Hepatocyte (in vitro differentiated cells): ENCODE measurements at regions not wholly inside any gene's neighbourhood (a gene's known extent, or its start where the extent isn't known, plus 50 kb on each side); places are given as distances from the start of the nearest gene placed in this dataset.
A peak's percentile ranks its signal among the peaks of the same experiment; 100 is the strongest.
"Not testable (repeated sequence)": the region's sequence is repeated elsewhere in the genome, so short reads cannot be mapped to it uniquely, and the experiment has no call there.

Source experiments
- DNase-seq: peaks from one replicate; pipeline ENCODE4 v3.0.0-alpha.2; 2016; ENCODE audit warnings: low spot score
- H2AFZ ChIP-seq: fragments of 200-600 bp; sonication (generic); 2 replicates; pipeline ENCODE4 v1.6.0; 2016; ENCODE audit warnings: antibody characterized with exemption, mild to moderate bottlenecking
- H3K27ac ChIP-seq: fragments of 200-600 bp; sonication (generic); 2 replicates; pipeline ENCODE4 v1.5.1; 2016; ENCODE audit warnings: mild to moderate bottlenecking
- H3K27me3 ChIP-seq: fragments of 200-600 bp; sonication (generic); 2 replicates; pipeline ENCODE4 v1.6.1; 2016
- H3K36me3 ChIP-seq: fragments of 200-600 bp; sonication (generic); replicated peaks from 2 replicates; pipeline ENCODE4 v1.5.1; 2016; ENCODE audit warnings: low read depth; ENCODE audit not compliant: insufficient read depth
- H3K4me1 ChIP-seq: fragments of 200-600 bp; sonication (generic); 2 replicates; pipeline ENCODE4 v1.5.1; 2016; ENCODE audit warnings: mild to moderate bottlenecking, moderate library complexity; ENCODE audit not compliant: insufficient read depth
- H3K4me2 ChIP-seq: fragments of 200-600 bp; sonication (generic); 2 replicates; pipeline ENCODE4 v1.6.0; 2016
- H3K4me3 ChIP-seq: fragments of 200-600 bp; sonication (generic); 2 replicates; pipeline ENCODE4 v1.5.1; 2016; ENCODE audit warnings: mild to moderate bottlenecking
- H3K79me2 ChIP-seq: fragments of 200-600 bp; sonication (generic); 2 replicates; pipeline ENCODE4 v1.6.0; 2017; ENCODE audit warnings: mild to moderate bottlenecking
- H3K9me2 ChIP-seq: fragments of 200-600 bp; sonication (generic); replicated peaks from 2 replicates; pipeline ENCODE4 v1.6.0; 2017; ENCODE audit warnings: mild to moderate bottlenecking; ENCODE audit not compliant: insufficient read depth
- H3K9me3 ChIP-seq: fragments of 200-600 bp; sonication (generic); 2 replicates; pipeline ENCODE4 v1.5.1; 2016; ENCODE audit warnings: low read depth, mild to moderate bottlenecking
- H4K20me1 ChIP-seq: fragments of 200-600 bp; sonication (generic); 2 replicates; pipeline ENCODE4 v1.6.0; 2016; ENCODE audit warnings: mild to moderate bottlenecking; ENCODE audit not compliant: insufficient read depth, poor library complexity, severe bottlenecking
- EZH2 ChIP-seq: fragments of 200-600 bp; sonication (generic); IDR thresholded peaks from 2 replicates; pipeline ENCODE4 v1.6.1; 2016; ENCODE audit warnings: antibody characterized with exemption, mild to moderate bottlenecking, borderline replicate concordance
- EZH2phosphoT487 ChIP-seq: fragments of 200-600 bp; sonication (generic); IDR thresholded peaks from one replicate; pipeline ENCODE4 v1.6.1; 2018; ENCODE audit warnings: antibody characterized with exemption, mild to moderate bottlenecking, low read depth, moderate library complexity; ENCODE audit not compliant: unreplicated experiment, severe bottlenecking
- WGBS: methylation state at CpG from one replicate; pipeline ENCODE4 v1.1.6; 2016; ENCODE audit warnings: low lambda C conversion rate; ENCODE audit errors: missing lambda C conversion rate; 5-methylcytosine and 5-hydroxymethylcytosine counted together
- TF ChIP-seq, protein P1 (sequence below): fragments of 200-600 bp; sonication (generic); IDR thresholded peaks from 2 replicates; pipeline ENCODE4 v1.5.1; 2016; ENCODE audit warnings: antibody characterized with exemption, mild to moderate bottlenecking; ENCODE audit not compliant: poor library complexity

DNA sequence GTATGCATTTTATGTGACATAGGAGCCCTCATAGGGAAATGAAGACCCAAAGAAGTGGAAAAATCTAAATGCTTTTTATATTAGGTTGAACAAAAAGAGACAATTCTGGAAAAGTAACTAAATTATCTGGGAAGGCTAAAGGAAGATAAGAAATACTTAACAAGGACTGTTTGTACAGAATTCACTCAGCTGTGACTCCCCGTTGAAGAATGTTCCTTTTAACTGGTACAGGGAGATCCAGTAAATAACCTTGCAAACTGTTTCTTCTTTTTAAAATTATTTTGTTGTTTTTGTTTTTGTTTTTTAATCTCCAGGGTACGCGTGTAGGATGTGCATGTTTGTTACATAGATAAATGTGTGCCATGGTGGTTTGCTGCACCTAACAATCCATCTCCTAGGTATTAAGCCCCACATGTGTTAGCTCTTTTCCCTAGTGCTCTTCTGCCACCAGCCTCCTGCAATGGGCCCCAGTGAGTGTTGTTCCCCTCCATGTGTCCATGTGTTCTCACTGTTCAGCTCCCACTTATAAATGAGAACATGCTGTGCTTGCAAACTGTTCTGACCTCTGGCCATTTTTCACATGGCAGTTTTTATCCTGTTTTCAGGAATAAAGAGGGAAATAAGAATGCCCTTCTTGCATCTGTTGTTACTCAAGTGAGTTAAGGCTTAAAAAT lies 81.7 kb downstream of the PWWP3B start:
- no peak overlapping the region for H2AFZ ChIP-seq
- H3K79me2 ChIP-seq = no peaks in the 10 kb centered on the region
- no peaks in the 10 kb centered on the region for H4K20me1 ChIP-seq
- H3K4me2 ChIP-seq = no peak overlapping the region
- DNase-seq = peak; percentile 4
- no peaks in the 10 kb centered on the region for H3K9me3 ChIP-seq
- no peaks in the 10 kb centered on the region for H3K27me3 ChIP-seq
- H3K36me3 ChIP-seq = no peaks in the 10 kb centered on the region
- 76% methylated on average over 3 of the region's 3 CpGs for WGBS
- H3K9me2 ChIP-seq = no peaks in the 10 kb centered on the region
- H3K27ac ChIP-seq = peak overlapping the region; percentile 55
- TF ChIP-seq, protein P1, sequence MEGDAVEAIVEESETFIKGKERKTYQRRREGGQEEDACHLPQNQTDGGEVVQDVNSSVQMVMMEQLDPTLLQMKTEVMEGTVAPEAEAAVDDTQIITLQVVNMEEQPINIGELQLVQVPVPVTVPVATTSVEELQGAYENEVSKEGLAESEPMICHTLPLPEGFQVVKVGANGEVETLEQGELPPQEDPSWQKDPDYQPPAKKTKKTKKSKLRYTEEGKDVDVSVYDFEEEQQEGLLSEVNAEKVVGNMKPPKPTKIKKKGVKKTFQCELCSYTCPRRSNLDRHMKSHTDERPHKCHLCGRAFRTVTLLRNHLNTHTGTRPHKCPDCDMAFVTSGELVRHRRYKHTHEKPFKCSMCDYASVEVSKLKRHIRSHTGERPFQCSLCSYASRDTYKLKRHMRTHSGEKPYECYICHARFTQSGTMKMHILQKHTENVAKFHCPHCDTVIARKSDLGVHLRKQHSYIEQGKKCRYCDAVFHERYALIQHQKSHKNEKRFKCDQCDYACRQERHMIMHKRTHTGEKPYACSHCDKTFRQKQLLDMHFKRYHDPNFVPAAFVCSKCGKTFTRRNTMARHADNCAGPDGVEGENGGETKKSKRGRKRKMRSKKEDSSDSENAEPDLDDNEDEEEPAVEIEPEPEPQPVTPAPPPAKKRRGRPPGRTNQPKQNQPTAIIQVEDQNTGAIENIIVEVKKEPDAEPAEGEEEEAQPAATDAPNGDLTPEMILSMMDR = no peak
- TF ChIP-seq EZH2 = no peak
- no peak for TF ChIP-seq EZH2phosphoT487
- H3K4me1 ChIP-seq = no peaks in the 10 kb centered on the region
- no peak overlapping the region for H3K4me3 ChIP-seq

DNA sequence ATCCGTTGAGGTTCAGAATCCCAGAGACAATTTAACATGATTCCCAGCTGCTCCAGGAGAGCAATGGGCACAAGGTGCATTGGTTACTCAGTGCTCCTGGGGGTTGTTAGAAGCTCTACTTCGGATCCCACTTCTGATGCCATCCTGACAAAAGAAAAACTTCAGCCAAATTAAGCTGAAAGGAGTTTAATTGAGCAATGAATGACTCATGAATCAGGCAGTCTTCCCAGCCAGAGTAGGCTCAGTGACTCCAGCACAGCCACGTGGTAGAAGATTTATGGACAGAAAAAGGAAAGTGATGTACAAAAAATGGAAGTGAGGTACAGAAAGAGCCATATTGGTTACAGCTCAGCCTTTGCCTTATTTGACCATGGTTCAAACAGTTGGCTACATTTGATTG lies 95.7 kb downstream of the PWWP3B start:
- Histone ChIP-seq H4K20me1 (no peaks in the 10 kb centered on the region), H3K4me3 (no peak overlapping the region), H3K36me3 (no peaks in the 10 kb centered on the region), H2AFZ (no peak overlapping the region), H3K4me2 (no peak overlapping the region), H3K79me2 (no peaks in the 10 kb centered on the region), H3K27me3 (no peaks in the 10 kb centered on the region), H3K4me1 (no peaks in the 10 kb centered on the region), H3K9me3 (no peaks in the 10 kb centered on the region), H3K9me2 (no peaks in the 10 kb centered on the region), H3K27ac (no peak overlapping the region)
- TF ChIP-seq, protein P1 = no peak
- TF ChIP-seq EZH2phosphoT487 (no peak), EZH2 (no peak)
- WGBS = 41% methylated on average over 3 of the region's 3 CpGs
- no peak for DNase-seq

DNA sequence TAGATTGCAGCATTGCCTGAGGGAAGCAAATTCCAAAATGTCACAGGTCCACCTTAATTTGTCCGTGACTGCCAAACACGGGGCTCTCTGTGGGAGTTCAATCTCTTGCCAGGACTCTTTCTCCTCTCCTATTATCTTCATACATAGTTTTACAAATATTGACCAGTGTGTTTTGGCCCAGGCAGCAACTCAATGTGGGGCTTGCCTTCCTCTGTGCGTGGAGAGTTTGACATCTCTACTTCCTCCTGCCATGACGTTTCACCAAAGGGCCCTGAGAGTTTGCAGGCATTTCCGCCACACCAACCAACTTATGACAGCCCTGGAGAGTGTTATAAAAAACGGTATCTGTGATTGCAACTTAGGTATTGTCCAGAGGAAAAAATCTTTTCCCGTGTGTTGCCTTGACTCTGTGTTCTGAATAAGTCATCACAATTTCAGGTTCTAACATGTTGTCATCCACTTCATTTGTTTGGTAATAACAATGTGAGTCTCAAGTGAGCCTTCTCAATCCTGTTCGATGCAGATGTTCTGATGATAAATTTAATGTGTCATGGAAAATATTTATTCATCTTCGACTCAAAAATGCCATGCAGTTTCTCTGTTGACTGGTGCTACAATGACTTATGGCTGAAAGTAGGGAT lies 106.0 kb downstream of the PWWP3B start:
- H4K20me1 ChIP-seq = not testable (repeated sequence)
- no CpG with 5 or more reads among the region's 9 CpGs for WGBS

DNA sequence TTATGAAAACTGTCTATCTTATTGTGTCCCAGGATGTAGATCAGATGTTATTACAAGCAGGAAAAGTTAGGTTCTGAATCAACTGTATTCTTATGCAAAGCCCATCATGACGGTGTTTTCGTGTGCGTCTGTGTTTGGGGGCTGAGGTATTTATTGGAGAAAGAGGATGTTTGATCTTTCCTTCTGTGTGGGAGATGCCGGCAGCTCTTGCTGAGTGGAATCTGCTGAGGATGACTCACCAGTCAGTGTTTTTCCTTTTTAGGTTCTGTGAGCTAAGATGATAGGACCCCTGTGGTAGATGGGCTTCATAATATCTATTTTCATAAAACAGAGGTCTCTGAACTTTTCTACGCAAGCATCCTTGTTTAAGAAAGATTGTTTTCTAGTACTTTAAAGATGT lies 107.1 kb downstream of the PWWP3B start:
- not testable (repeated sequence) for H3K27me3 ChIP-seq, H4K20me1 ChIP-seq, H3K79me2 ChIP-seq, H3K4me2 ChIP-seq, H3K4me3 ChIP-seq, H3K36me3 ChIP-seq, H2AFZ ChIP-seq, H3K4me1 ChIP-seq, H3K9me3 ChIP-seq, DNase-seq, H3K9me2 ChIP-seq, H3K27ac ChIP-seq
- WGBS = no CpG with 5 or more reads among the region's 5 CpGs

More for the DNA sequence above, 106.0 kb downstream of the PWWP3B start:
- not testable (repeated sequence) for H3K4me2 ChIP-seq, H3K79me2 ChIP-seq, DNase-seq, H3K27ac ChIP-seq, H3K9me3 ChIP-seq, H2AFZ ChIP-seq, H3K4me3 ChIP-seq, H3K27me3 ChIP-seq, H3K36me3 ChIP-seq, H3K9me2 ChIP-seq, H3K4me1 ChIP-seq
